ENCODE measurements at regions not wholly inside any gene's neighbourhood (a gene's known extent, or its start where the extent isn't known, plus 50 kb on each side); places are given as distances from the start of the nearest gene placed in this dataset.

- no peak for TF ChIP-seq CTCF (IDR thresholded peaks at IDR 0.05; ENCODE audit: control insufficient read depth, insufficient read depth, low read depth, low read length, missing control alignments)
- DNase-seq (ENCODE audit: low read depth), result no peak
- no peak overlapping the region for H3K4me3 ChIP-seq (ENCODE audit: control insufficient read depth, low read depth, low read length)
Observed at GRCh38 chr3:118476885-118477618, 557.6 kb downstream of the IGSF11 start.

- no peak for DNase-seq (ENCODE audit: low read depth)
- no peak overlapping the region for H3K4me3 ChIP-seq (ENCODE audit: control insufficient read depth, low read depth, low read length)
- no peak for TF ChIP-seq CTCF (IDR thresholded peaks at IDR 0.05; ENCODE audit: control insufficient read depth, insufficient read depth, low read depth, low read length, missing control alignments)
Observed at GRCh38 chr3:118477768-118478167, 556.9 kb downstream of the IGSF11 start.

- no peak for TF ChIP-seq CTCF (IDR thresholded peaks at IDR 0.05; ENCODE audit: control insufficient read depth, insufficient read depth, low read depth, low read length, missing control alignments)
- no peak overlapping the region for H3K4me3 ChIP-seq (ENCODE audit: control insufficient read depth, low read depth, low read length)
- DNase-seq (ENCODE audit: low read depth), result no peak
Observed at GRCh38 chr3:118478706-118479276, 555.9 kb downstream of the IGSF11 start.

GRCh38 chr3:118479376-118479775 lies 555.3 kb downstream of the IGSF11 start:
- DNase-seq (ENCODE audit: low read depth), result no peak
- H3K4me3 ChIP-seq (ENCODE audit: control insufficient read depth, low read depth, low read length), result no peak overlapping the region
- TF ChIP-seq CTCF (IDR thresholded peaks at IDR 0.05; ENCODE audit: control insufficient read depth, insufficient read depth, low read depth, low read length, missing control alignments), result no peak

GRCh38 chr3:118480101-118480860 lies 554.4 kb downstream of the IGSF11 start:
- no peak overlapping the region for H3K4me3 ChIP-seq (ENCODE audit: control insufficient read depth, low read depth, low read length)
- DNase-seq (ENCODE audit: low read depth), result no peak
- TF ChIP-seq CTCF (IDR thresholded peaks at IDR 0.05; ENCODE audit: control insufficient read depth, insufficient read depth, low read depth, low read length, missing control alignments), result no peak

- H3K4me3 ChIP-seq (ENCODE audit: control insufficient read depth, low read depth, low read length), result no peak overlapping the region
- no peak for TF ChIP-seq CTCF (IDR thresholded peaks at IDR 0.05; ENCODE audit: control insufficient read depth, insufficient read depth, low read depth, low read length, missing control alignments)
- no peak for DNase-seq (ENCODE audit: low read depth)
Observed at GRCh38 chr3:118485693-118486092, 549.0 kb downstream of the IGSF11 start.
